Gastroesophageal sphincter (tissue), 3 donors: ENCODE measurements at regions not wholly inside any gene's neighbourhood (a gene's known extent, or its start where the extent isn't known, plus 50 kb on each side); places are given as distances from the start of the nearest gene placed in this dataset.

ENCODE experiments used
- EP300 ChIP-seq: sonication (generic); formaldehyde crosslinking; IDR thresholded peaks from one replicate; pipeline ENCODE4 v1.6.1; 2017; ENCODE audit warnings: antibody characterized with exemption, mild to moderate bottlenecking
- POLR2A ChIP-seq, 2 donors: fragments of 450-650 bp; IDR thresholded peaks; one replicate each; pipeline ENCODE4 v1.6.1; 2017; ENCODE audit warnings: antibody characterized with exemption in 2 of 2, mild to moderate bottlenecking in 2 of 2, moderate library complexity in 1 of 2
- TF ChIP-seq, protein P1 (sequence below), 4 experiments: fragments of 200-600 bp in 2 of 4; fragments of 450-650 bp in 2 of 4; sonication (generic) in 1 of 4; IDR thresholded peaks; one replicate each; pipeline ENCODE4 v1.5.1; 2017 to 2019; ENCODE audit warnings: antibody characterized with exemption in 4 of 4, mild to moderate bottlenecking in 2 of 4, moderate library complexity in 2 of 4

- TF ChIP-seq, protein P1, sequence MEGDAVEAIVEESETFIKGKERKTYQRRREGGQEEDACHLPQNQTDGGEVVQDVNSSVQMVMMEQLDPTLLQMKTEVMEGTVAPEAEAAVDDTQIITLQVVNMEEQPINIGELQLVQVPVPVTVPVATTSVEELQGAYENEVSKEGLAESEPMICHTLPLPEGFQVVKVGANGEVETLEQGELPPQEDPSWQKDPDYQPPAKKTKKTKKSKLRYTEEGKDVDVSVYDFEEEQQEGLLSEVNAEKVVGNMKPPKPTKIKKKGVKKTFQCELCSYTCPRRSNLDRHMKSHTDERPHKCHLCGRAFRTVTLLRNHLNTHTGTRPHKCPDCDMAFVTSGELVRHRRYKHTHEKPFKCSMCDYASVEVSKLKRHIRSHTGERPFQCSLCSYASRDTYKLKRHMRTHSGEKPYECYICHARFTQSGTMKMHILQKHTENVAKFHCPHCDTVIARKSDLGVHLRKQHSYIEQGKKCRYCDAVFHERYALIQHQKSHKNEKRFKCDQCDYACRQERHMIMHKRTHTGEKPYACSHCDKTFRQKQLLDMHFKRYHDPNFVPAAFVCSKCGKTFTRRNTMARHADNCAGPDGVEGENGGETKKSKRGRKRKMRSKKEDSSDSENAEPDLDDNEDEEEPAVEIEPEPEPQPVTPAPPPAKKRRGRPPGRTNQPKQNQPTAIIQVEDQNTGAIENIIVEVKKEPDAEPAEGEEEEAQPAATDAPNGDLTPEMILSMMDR (IDR thresholded peaks at IDR 0.05) = no peak
- TF ChIP-seq POLR2A (IDR thresholded peaks at IDR 0.05) (no peak), EP300 (no peak)
Observed at GRCh38 chr4:41334182-41334581, 77.5 kb downstream of the UCHL1 start.
